SK-N-SH (cell line): ENCODE measurements at regions not wholly inside any gene's neighbourhood (a gene's known extent, or its start where the extent isn't known, plus 50 kb on each side); places are given as distances from the start of the nearest gene placed in this dataset.

Experiments
- CTCF ChIP-seq: fragments of 200-600 bp; sonication (generic); IDR thresholded peaks from 2 replicates; pipeline ENCODE4 v1.6.1; 2017; ENCODE audit warnings: antibody characterized with exemption, mild to moderate bottlenecking, moderate library complexity
- EP300 ChIP-seq, 2 experiments: IDR thresholded peaks; 2 replicates each; pipeline versions ENCODE4 v1.4.0 to v1.6.1; 2012; ENCODE audit warnings: borderline replicate concordance in 1 of 2, low read depth in 1 of 2, low read length in 1 of 2
- RAD21 ChIP-seq: IDR thresholded peaks from 2 replicates; pipeline ENCODE4 v1.6.1; 2012; ENCODE audit warnings: mild to moderate bottlenecking, low read length
- RXRA ChIP-seq: IDR thresholded peaks from 2 replicates; pipeline ENCODE4 v1.4.0; 2012; ENCODE audit warnings: low read depth, mild to moderate bottlenecking, borderline replicate concordance
- TEAD4 ChIP-seq: IDR thresholded peaks from 2 replicates; pipeline ENCODE4 v1.4.0; 2012; ENCODE audit warnings: mild to moderate bottlenecking, borderline replicate concordance; ENCODE audit not compliant: insufficient read depth

DNA sequence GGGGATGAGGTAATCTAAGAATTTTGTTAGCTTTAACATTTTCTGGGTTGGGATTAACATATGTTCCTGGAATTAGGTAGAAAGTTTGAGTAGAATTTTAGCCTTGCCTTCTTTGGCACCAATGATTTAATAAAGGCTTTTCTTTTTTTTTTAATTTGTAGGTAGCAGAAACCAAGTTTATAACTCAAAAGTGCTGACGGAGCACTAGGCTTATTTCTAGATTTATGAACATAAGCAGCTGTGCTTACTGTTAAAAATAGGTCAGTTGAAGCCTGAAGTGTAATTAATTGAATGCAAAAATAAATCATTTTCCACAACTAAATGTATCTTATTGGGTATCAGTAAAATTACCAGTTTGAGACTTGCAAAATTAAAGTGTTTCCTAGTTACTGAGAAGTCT lies 62.4 kb downstream of the TAF11L14 start:
- no peak for TF ChIP-seq TEAD4
- TF ChIP-seq CTCF: no peak
- TF ChIP-seq RXRA: no peak
- TF ChIP-seq RAD21: no peak
- TF ChIP-seq EP300 (IDR thresholded peaks at IDR 0.05; ENCODE audit: borderline replicate concordance in 1 of 2, low read depth in 1 of 2, low read length in 1 of 2): no peak
